Neural progenitor cell (in vitro differentiated cells): ENCODE measurements at regions not wholly inside any gene's neighbourhood (a gene's known extent, or its start where the extent isn't known, plus 50 kb on each side); places are given as distances from the start of the nearest gene placed in this dataset.

Source experiments
- EZH2 ChIP-seq: fragments of 200-600 bp; sonication (generic); IDR thresholded peaks from 2 replicates; pipeline ENCODE4 v1.6.1; 2017; ENCODE audit warnings: antibody characterized with exemption, mild to moderate bottlenecking, moderate library complexity
- EZH2phosphoT487 ChIP-seq: fragments of 200-600 bp; sonication (generic); IDR thresholded peaks from 2 replicates; pipeline ENCODE4 v1.6.1; 2017; ENCODE audit warnings: antibody characterized with exemption
- TF ChIP-seq, protein P1 (sequence below): fragments of 200-600 bp; sonication (generic); IDR thresholded peaks from 2 replicates; pipeline ENCODE4 v1.5.1; 2017; ENCODE audit warnings: antibody characterized with exemption, mild to moderate bottlenecking

DNA sequence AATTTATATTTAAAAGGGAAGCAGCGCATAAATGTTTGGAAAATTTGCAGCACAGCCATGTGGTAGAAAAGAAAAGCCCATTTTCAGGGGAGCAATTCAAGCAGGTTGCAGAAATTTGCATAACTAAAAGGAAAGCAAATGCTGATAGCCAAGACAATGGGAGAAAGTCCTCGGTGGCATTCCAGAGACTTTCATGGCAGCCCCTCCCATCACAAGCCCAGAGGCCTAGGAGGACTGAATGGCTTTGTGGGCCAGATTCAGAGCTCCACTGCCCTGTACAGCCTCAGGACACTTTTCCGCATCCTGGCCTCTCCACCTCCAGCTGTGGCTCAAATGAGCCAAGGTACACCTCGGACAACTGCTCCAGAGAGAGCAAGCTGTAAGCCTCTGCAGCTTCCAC lies 462.9 kb downstream of the CDK5RAP2 start:
- TF ChIP-seq, protein P1, sequence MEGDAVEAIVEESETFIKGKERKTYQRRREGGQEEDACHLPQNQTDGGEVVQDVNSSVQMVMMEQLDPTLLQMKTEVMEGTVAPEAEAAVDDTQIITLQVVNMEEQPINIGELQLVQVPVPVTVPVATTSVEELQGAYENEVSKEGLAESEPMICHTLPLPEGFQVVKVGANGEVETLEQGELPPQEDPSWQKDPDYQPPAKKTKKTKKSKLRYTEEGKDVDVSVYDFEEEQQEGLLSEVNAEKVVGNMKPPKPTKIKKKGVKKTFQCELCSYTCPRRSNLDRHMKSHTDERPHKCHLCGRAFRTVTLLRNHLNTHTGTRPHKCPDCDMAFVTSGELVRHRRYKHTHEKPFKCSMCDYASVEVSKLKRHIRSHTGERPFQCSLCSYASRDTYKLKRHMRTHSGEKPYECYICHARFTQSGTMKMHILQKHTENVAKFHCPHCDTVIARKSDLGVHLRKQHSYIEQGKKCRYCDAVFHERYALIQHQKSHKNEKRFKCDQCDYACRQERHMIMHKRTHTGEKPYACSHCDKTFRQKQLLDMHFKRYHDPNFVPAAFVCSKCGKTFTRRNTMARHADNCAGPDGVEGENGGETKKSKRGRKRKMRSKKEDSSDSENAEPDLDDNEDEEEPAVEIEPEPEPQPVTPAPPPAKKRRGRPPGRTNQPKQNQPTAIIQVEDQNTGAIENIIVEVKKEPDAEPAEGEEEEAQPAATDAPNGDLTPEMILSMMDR = no peak
- TF ChIP-seq EZH2 (no peak), EZH2phosphoT487 (no peak)
